ENCODE measurements at regions not wholly inside any gene's neighbourhood (a gene's known extent, or its start where the extent isn't known, plus 50 kb on each side); places are given as distances from the start of the nearest gene placed in this dataset.
"Not testable (repeated sequence)": the region's sequence is repeated elsewhere in the genome, so short reads cannot be mapped to it uniquely, and the experiment has no call there.

DNA sequence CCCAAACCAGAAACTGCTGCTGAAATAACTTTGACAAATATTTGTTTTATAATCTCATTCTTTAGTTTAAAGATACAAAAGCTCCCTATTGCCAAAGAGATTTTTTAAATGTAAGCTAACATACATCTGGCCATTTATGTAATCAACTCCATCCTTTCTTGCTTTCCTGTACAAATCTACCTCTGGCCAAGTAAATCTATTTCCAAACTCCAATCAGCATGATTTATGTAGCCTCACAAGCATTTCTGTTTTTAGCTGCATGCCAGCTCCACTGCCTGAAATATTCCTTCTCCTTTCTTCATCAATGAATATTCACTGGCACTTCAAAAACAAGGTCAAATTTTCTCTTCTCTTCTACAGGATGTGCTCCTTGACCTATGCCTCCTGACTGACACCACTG is 80.0 kb downstream of the SHOX2 start:
- no peak for DNase-seq

GRCh38 chr3:158019897-158020296 is 86.3 kb downstream of the SHOX2 start:
- not testable (repeated sequence) for DNase-seq

- DNase-seq = no peak
Measured at GRCh38 chr3:158018462-158018861, 87.8 kb downstream of the SHOX2 start.

- DNase-seq = no peak
Measured at GRCh38 chr3:158012901-158013300, 93.3 kb downstream of the SHOX2 start.

DNA sequence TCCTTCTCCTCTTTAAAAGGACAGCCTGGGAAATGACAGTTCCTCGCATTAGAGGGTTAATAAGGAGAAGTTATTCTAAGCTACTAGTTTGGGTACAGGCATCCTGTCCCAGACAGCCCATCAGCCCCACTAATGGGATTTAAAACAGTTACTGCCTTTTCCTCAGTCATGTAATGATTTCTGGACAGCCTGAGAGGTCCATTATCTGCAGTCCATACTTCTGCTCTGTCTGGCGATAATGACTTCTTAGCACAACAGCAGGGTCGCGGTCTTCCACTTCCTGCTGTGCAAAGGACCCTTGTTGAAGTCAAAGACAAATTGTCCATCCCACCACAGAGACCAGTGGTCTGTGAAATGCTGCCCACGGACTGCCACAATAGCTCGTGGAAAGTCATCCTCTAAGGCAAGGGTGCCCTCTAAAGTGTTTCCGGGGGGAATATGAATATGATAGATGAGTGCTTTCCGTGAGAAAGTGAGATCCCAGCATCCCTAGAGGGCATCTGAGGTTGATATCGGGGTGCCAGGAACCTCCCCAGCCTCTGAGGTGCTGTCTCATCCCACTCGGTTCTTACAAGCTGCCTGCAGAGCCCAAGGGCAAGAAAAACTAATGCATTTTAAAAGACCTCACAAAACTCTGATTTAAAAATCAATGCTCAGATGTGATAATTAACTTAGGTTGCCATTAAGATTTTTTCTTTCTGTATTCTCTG is 100.7 kb downstream of the SHOX2 start:
- no peak for DNase-seq

DNA sequence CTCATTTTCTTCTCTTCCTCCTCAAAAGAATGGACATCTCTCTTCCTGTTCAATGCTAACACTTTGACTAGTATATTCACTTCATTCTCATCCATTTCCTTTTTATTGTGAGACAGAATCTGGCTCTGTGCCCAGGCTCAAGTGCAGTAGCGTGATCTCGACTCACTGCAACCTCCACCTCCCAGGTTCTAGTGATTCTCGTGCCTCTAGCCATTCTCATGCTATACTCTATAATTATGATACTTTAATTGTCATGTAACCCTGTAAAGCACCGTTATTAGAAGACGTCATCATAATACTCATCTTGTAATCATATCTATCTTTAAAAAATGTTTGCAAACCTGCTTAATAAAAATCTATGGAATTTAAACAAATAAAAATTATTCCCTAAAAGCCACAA is 107.0 kb downstream of the SHOX2 start:
- no peak for DNase-seq

DNA sequence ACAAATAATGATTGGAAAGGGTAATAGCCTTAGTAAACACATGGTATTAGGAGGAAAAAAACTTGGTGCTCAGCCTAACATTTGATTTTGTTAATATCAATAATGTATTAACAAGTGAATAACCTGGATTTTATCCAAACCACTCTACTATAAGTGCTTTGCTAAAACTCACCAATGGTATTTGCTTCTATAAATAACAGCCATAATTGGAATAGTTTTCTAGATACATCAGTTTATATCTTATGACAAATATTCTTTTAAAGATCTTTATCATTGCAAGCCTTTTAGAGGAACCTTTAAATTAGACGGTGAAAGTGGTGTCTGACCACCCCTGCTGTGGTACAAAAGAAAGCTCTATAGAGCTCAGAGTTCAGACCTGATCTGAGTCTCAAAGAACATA is 123.9 kb downstream of the SHOX2 start:
- DNase-seq = no peak

DNA sequence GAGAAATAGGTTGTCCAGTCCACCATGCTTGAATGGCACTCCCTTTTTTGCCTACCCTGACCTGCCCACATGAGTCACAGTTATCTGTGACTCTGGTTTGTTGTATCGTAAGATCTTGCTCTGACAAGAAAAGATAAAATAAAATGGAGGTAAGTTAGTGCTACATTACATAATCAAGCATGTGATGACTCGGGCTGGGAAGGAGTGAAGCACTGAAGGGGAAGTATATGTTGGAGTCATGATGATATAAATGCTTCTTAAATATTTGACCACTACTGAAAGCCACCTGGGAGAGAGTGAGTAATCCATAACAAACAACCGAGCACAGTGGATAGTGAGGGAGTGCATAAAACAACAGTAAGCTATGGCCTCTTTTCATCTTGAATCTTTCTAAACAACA is 124.4 kb downstream of the SHOX2 start:
- no peak for DNase-seq

- DNase-seq = no peak
Measured at GRCh38 chr3:157979022-157979421, 127.2 kb downstream of the SHOX2 start.

GRCh38 chr3:157961665-157962064 is 144.6 kb downstream of the SHOX2 start:
- DNase-seq = no peak

- no peak for DNase-seq
Measured at GRCh38 chr3:157958457-157958856, 147.8 kb downstream of the SHOX2 start.

DNA sequence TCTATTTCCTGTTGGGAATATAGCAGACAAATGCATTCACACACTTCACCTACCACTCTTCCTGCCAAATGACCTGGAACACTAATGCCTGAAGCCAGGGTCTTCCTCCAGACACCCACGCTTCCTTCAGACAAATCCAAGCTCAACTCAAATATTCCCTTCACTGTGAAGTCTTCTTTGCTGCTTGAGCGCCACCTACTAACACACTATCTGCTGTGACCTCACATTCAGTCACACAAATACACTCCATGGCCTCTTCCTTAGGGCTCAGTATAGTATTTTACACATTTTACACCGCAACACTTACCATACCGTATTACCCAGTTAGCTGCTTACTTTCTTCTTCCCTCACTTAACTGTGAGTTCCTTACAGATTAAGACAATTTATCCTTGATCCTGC is 149.4 kb downstream of the SHOX2 start:
- no peak for DNase-seq

DNA sequence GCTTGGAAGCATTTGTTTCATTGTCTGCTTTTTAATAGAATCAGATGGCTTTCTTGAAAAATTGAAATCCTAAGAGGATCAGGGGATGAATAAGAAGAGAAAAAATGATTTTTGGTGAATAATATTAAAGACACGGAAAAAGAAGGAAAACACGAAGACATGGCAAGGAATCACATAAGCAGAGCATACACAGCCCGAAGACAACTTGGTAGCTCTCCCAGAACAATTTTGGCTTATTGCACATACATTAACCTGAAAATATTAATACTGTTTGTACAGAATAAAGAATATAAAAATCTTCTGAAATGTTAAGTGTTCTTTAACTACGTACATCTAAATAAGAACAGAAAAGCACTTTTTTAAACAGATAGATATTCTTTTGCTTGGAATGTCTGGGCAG is 150.0 kb downstream of the SHOX2 start:
- DNase-seq = no peak

DNA sequence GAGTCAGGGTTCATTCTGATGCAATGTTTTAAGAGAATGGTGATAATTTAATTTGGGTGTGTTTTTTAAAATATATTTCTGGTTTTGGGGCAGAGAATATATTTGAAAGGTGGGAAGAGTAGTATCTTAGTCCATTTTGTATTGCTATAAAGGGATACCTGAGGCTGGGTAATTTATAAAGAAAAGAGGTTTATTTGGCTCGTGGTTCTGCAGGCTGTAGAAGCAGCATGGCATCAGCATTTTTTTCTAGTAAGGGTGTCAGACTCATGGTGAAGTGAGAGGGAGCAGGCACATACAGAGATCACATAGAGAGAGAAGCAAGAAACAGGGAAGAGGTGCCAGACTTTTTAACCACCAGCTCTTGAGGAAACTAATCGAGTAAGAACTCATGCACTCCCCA is 152.7 kb downstream of the SHOX2 start:
- DNase-seq = no peak

- no peak for DNase-seq
Measured at GRCh38 chr3:157948605-157949383, 157.4 kb downstream of the SHOX2 start.

DNA sequence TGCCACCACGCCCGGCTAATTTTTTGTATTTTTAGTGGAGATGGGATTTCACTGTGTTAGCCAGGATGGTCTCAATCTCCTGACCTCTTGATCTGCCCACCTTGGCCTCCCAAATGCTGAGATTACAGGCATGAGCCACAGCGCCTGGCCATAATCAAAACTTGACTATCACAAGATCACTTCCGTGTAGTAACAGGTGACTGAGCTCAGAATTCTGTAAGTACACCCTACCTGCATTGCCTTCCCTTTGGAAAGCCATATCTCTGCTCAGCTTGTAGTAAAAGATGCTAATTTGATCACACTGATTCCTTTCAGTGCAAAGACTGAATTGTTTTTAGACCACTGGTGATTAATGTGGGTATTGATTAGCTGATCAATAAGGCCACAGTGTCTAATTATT is 167.1 kb downstream of the SHOX2 start:
- DNase-seq = no peak

- no peak for DNase-seq
Measured at GRCh38 chr3:157938154-157938779, 168.0 kb downstream of the SHOX2 start.

DNA sequence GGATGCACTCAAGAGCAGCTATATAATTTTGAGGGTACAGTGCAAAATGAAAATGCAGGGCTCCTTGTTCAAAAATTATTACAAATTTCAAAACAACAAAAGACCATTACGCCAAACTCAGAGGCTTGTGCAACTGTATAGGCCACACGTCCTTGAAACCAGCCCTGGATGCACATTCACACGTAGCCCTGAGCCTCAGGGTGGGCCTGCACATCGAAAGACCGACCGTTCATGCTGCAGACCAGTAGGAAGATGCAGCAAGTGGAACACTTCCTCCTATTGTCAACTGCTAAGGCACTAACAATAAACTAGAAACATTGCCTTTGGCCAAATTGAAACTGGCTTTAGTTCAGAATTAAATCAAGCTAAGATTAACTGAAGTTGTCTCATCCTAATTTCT is 174.7 kb downstream of the SHOX2 start:
- no peak for DNase-seq

DNA sequence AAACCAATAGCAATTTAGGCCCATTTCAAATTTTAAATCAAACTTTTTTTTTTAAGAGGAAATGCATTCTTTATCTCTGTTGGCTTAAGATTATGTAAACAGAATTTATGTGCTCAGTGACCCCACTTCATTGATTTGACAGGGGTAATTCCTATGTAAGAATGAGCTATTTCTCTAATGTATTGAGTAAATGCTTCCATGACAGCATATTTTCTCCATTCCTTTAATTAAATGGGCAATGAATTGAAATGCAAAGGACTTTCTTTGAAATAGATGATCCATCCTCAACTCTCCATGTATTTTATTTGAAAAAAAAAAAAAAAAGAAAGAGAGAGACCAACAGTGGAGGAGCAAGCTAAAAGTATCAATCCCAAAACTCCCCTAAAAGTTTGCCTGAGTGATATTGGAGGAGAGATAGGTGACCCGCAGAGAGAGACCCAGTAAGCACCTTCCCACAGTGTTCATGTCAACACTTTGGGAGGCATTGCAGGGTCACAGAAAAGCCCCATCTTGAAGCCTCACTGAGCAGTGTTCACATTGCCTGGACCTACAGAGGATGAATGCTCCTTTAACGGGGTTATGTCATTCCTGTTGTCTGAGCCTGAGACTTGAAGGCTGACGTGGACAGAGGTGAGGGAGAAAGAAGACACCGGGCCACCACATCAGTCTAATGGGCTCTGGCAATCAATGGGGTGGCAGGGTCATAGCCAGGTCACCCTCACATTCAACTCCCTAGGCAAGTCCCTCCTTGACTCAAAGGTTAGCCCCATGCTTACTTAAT is 176.0 kb downstream of the SHOX2 start:
- no peak for DNase-seq

- DNase-seq = no peak
Measured at GRCh38 chr3:157926822-157927221, 179.4 kb downstream of the SHOX2 start.

DNA sequence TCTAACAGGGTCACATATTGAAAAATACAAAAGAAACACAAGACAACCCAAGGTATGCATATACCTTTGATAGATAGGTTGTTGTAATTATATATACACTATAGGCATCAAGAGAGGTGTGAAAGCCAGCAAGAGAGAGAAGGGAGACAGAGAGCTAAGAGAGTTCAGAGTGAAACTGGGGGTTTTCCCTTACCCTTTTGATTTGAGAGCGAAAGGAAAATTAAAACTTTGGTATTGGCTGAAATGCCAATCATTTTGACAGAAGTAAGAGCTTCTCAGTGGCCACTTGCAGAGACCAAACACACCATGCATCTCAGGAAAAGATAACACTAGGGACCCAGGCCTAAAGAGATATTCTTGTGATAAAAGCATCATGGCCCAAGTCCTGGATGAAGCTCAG is 183.6 kb downstream of the SHOX2 start:
- DNase-seq = no peak

DNA sequence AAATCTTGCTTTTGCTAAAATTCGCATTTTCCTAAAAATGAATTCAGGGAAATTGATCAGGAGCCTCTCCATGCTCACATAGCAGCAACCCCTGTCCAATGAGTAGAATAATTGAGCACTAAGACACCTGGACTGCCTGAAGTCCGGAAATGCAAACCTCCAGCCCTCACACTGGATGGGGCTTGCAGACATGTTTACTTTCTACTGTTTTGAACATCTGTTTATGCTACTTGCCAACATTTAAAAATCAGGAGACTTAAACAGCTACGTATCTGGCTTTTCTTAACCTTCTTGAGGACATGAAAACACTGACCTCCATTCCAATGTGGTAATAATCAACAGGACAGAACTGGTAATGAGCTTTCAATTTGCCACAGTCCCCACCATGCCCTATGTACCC is 184.4 kb downstream of the SHOX2 start:
- peak; percentile 61 for DNase-seq

Data from NCI-H1694 treated with DMSO at 0.1 percent for 48 hours (cell line).